ENCODE measurements at regions not wholly inside any gene's neighbourhood (a gene's known extent, or its start where the extent isn't known, plus 50 kb on each side); places are given as distances from the start of the nearest gene placed in this dataset.

DNA sequence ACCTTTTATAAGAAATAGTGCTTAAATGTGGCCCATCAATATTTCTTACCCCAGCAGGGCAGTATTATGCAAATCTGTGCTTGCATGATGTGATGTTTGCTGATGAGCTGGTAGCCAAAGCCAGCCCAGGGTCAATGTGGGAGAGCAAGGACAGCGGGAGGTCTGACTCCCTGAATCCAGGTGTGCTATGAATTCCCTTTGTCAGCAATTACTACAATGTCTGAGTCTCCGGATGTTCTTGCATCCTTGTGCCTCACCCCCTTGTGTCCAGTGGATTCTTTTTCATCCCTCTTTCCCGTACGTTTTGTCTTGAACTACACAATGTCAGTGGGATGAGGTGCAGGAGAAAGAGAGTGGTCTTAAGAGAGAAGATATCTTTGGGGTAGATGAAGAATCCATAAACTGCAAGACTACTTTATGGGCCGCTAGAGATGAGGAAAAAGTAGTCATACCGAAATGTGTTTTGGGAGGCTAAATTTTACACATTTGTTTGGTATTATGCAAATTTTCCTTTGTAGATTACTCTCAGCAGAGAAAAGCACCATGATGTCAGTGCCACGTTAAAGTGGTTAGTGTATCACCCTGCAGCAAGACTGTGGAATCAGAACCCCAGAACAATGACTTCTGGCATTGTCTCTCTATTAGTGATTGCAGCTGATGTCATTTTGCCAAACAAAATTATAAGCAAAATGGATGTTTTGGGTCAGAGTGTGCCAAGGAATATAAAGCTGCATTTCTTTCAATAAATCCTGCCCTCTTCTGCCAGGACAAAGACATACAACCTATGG, 53.5 kb upstream of the TSHZ3 start:
- Histone ChIP-seq H3K4me1 (ENCODE audit: control insufficient read depth, insufficient read depth, low read length) (no peaks in the 10 kb centered on the region), H3K27ac (ENCODE audit: low read depth, low read length) (no peak overlapping the region), H3K27me3 (ENCODE audit: control insufficient read depth, insufficient read depth, low read length) (no peaks in the 10 kb centered on the region), H3K4me3 (ENCODE audit: low read depth, low read length) (no peak overlapping the region), H3K36me3 (ENCODE audit: control insufficient read depth, insufficient read depth, low read length) (no peaks in the 10 kb centered on the region), H3K9me3 (ENCODE audit: control insufficient read depth, insufficient read depth, low read length) (no peaks in the 10 kb centered on the region)
- no peak for DNase-seq (ENCODE audit: low read depth in 4 of 6, low spot score in 6 of 6)
- 100% methylated on average over 2 of the region's 7 CpGs for WGBS (ENCODE audit: insufficient coverage)

DNA sequence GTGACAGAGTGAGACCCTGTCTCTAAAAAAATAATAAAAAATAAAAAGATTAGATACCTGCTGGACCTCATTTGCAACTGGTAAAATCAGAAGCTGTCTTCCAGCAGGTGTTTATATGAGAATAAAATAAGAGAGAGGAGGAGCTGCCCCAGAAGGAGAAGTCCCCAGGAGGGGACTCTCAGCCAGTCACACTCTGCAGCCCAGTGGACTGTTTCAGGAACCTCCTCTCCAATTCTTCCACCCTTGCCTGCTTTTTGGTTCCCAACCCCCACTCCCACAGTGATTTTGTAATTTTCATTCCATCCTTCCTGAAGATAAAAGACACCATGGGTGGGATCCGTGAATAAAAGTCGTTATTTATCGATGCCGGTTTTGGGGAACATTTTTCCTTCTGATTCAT, 56.9 kb upstream of the TSHZ3 start:
- no peak overlapping the region for H3K27ac ChIP-seq (ENCODE audit: low read depth, low read length)
- WGBS (ENCODE audit: insufficient coverage) = no CpG with 5 or more reads among the region's 4 CpGs
- H3K4me3 ChIP-seq (ENCODE audit: low read depth, low read length) = no peak overlapping the region
- no peaks in the 10 kb centered on the region for H3K27me3 ChIP-seq (ENCODE audit: control insufficient read depth, insufficient read depth, low read length)
- H3K9me3 ChIP-seq (ENCODE audit: control insufficient read depth, insufficient read depth, low read length) = no peaks in the 10 kb centered on the region
- H3K4me1 ChIP-seq (ENCODE audit: control insufficient read depth, insufficient read depth, low read length) = no peaks in the 10 kb centered on the region
- H3K36me3 ChIP-seq (ENCODE audit: control insufficient read depth, insufficient read depth, low read length) = no peaks in the 10 kb centered on the region
- DNase-seq (ENCODE audit: low read depth in 4 of 6, low spot score in 6 of 6) = no peak

DNA sequence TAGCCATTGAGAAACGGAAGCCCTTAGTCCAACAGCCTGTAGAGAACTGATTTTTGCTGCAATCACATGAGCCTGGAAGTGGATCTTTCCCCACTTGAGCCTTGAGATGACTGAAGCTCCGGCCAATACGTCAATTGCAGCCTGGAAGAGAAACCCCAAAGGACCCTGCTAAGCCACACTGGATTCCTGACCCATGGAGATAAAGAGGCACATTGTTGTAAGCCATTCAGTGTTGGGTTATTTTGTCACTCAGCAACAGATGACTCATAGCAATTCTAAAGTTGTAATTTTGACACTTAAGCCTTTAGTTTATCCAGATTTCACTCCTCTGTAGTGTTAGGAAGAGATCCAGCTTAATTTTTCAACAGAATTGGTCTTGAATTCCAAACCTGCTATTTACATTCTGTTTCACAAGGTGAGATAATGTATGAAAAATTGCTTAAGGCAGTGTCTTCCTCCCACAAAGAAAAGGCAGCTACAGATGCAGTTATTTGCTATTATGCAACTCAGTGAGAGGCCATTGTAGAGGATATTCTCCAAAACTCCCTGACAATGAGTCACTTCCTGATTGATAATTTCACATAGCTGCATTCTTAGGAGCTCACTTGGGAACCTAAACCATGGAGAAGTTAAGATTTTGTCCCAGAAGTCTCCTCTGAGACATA, 59.4 kb upstream of the TSHZ3 start:
- 88% methylated on average over 3 of the region's 3 CpGs for WGBS (ENCODE audit: insufficient coverage)
- no peaks in the 10 kb centered on the region for H3K4me1 ChIP-seq (ENCODE audit: control insufficient read depth, insufficient read depth, low read length)
- no peaks in the 10 kb centered on the region for H3K36me3 ChIP-seq (ENCODE audit: control insufficient read depth, insufficient read depth, low read length)
- DNase-seq (ENCODE audit: low read depth in 4 of 6, low spot score in 6 of 6) = no peak
- H3K9me3 ChIP-seq (ENCODE audit: control insufficient read depth, insufficient read depth, low read length) = no peaks in the 10 kb centered on the region
- H3K27me3 ChIP-seq (ENCODE audit: control insufficient read depth, insufficient read depth, low read length) = no peaks in the 10 kb centered on the region
- no peak overlapping the region for H3K27ac ChIP-seq (ENCODE audit: low read depth, low read length)
- H3K4me3 ChIP-seq (ENCODE audit: low read depth, low read length) = no peak overlapping the region

DNA sequence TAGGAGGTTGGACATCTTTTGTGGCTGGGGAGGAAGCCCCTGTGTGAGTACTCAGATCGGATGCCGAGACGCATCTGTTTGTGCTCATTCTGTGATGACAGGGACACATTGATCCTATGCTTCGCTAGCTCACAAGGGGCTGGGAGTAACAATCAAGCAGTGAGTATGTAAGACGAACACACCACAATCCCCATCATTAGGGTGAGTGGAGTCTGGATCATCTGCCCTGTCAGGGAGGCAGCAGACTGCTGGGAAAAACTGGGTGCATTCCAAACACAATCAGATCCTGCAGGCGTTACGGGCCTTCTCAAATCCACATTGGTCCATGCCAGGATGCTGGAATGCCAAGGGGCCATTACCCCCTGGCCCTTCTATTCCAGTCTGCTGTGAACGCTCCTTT, 64.1 kb upstream of the TSHZ3 start:
- Histone ChIP-seq H3K27ac (ENCODE audit: low read depth, low read length) (no peak overlapping the region), H3K36me3 (ENCODE audit: control insufficient read depth, insufficient read depth, low read length) (no peaks in the 10 kb centered on the region), H3K9me3 (ENCODE audit: control insufficient read depth, insufficient read depth, low read length) (no peaks in the 10 kb centered on the region), H3K27me3 (ENCODE audit: control insufficient read depth, insufficient read depth, low read length) (no peaks in the 10 kb centered on the region), H3K4me3 (ENCODE audit: low read depth, low read length) (no peak overlapping the region), H3K4me1 (ENCODE audit: control insufficient read depth, insufficient read depth, low read length) (peaks cover 5% of the 10 kb centered on the region)
- DNase-seq (ENCODE audit: low read depth in 4 of 6, low spot score in 6 of 6) = no peak
- WGBS (ENCODE audit: insufficient coverage) = 77% methylated on average over 6 of the region's 8 CpGs

DNA sequence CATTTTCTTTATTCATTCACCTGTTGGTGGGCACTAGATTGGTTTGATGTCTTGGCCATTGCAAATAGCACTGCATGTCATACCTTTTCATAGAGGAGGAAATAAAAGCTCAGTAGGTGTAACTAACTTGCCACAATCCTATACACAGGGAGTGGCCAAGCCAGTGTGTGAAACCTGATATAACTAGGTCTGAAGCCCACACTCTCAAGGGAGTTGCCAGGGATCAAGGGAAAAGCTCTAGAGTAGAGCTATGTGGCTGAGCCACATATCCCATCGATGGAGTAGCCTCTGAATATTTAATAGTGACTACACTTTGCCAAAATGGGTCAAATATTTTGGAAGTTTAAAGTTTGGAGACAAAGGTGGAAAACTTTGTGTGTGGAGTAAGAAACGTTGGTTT, 66.1 kb upstream of the TSHZ3 start:
- H3K4me1 ChIP-seq (ENCODE audit: control insufficient read depth, insufficient read depth, low read length) = peaks cover 9% of the 10 kb centered on the region
- no peak overlapping the region for H3K4me3 ChIP-seq (ENCODE audit: low read depth, low read length)
- H3K9me3 ChIP-seq (ENCODE audit: control insufficient read depth, insufficient read depth, low read length) = no peaks in the 10 kb centered on the region
- H3K27me3 ChIP-seq (ENCODE audit: control insufficient read depth, insufficient read depth, low read length) = no peaks in the 10 kb centered on the region
- WGBS (ENCODE audit: insufficient coverage) = 100% methylated on average over 1 of the region's 2 CpGs
- H3K27ac ChIP-seq (ENCODE audit: low read depth, low read length) = no peak overlapping the region
- no peak for DNase-seq (ENCODE audit: low read depth in 4 of 6, low spot score in 6 of 6)
- no peaks in the 10 kb centered on the region for H3K36me3 ChIP-seq (ENCODE audit: control insufficient read depth, insufficient read depth, low read length)

DNA sequence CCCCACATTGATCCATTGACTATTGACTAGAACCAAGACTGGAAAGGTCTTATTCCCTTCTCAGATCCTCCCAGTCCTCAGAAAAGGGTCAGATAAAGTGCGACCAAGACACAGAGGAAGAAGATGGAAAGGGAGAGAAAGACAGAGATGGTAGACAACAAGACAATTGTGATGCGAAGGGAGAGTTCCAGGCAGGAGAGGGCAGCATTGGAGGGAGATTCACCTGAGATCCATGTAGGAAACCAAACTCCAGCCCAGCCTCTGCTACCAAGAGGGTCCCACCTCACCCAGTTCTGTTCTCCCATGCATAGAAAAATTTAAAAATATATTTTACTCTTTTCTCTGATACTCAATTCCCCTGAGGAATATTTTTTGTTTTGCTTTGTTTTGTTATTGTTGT, 67.3 kb upstream of the TSHZ3 start:
- DNase-seq (ENCODE audit: low read depth in 4 of 6, low spot score in 6 of 6) = peak in 1 of 6 donors; percentile 37
- no CpG with 5 or more reads among the region's 2 CpGs for WGBS (ENCODE audit: insufficient coverage)

DNA sequence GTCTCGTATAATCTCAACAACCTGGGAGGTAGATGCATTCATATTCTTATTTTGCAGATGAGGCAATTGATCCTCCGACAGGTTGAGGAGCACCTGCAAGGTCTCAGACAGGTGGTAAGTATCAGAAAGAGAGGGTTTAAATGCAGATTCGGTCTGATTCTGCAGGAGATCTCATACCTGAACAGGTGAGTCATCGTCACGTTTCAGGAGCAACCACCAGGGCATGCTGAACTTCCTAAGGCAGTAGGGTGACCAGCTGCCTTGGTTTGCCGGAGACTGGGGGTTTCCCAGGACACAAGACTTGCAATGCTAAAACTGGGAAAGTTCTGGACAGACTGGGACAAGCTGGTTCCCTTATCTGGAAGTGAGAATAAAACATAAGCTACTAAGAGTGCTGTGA, 68.8 kb upstream of the TSHZ3 start:
- 64% methylated on average over 5 of the region's 6 CpGs for WGBS (ENCODE audit: insufficient coverage)
- no peaks in the 10 kb centered on the region for H3K9me3 ChIP-seq (ENCODE audit: control insufficient read depth, insufficient read depth, low read length)
- peaks cover 15% of the 10 kb centered on the region for H3K4me1 ChIP-seq (ENCODE audit: control insufficient read depth, insufficient read depth, low read length)
- no peak overlapping the region for H3K4me3 ChIP-seq (ENCODE audit: low read depth, low read length)
- H3K36me3 ChIP-seq (ENCODE audit: control insufficient read depth, insufficient read depth, low read length) = no peaks in the 10 kb centered on the region
- no peaks in the 10 kb centered on the region for H3K27me3 ChIP-seq (ENCODE audit: control insufficient read depth, insufficient read depth, low read length)
- no peak overlapping the region for H3K27ac ChIP-seq (ENCODE audit: low read depth, low read length)
- DNase-seq (ENCODE audit: low read depth in 4 of 6, low spot score in 6 of 6) = no peak

More for the DNA sequence above, 67.3 kb upstream of the TSHZ3 start:
- Histone ChIP-seq H3K4me3 (ENCODE audit: low read depth, low read length) (no peak overlapping the region), H3K27ac (ENCODE audit: low read depth, low read length) (no peak overlapping the region), H3K4me1 (ENCODE audit: control insufficient read depth, insufficient read depth, low read length) (peaks cover 9% of the 10 kb centered on the region), H3K27me3 (ENCODE audit: control insufficient read depth, insufficient read depth, low read length) (no peaks in the 10 kb centered on the region), H3K36me3 (ENCODE audit: control insufficient read depth, insufficient read depth, low read length) (no peaks in the 10 kb centered on the region), H3K9me3 (ENCODE audit: control insufficient read depth, insufficient read depth, low read length) (no peaks in the 10 kb centered on the region)

DNA sequence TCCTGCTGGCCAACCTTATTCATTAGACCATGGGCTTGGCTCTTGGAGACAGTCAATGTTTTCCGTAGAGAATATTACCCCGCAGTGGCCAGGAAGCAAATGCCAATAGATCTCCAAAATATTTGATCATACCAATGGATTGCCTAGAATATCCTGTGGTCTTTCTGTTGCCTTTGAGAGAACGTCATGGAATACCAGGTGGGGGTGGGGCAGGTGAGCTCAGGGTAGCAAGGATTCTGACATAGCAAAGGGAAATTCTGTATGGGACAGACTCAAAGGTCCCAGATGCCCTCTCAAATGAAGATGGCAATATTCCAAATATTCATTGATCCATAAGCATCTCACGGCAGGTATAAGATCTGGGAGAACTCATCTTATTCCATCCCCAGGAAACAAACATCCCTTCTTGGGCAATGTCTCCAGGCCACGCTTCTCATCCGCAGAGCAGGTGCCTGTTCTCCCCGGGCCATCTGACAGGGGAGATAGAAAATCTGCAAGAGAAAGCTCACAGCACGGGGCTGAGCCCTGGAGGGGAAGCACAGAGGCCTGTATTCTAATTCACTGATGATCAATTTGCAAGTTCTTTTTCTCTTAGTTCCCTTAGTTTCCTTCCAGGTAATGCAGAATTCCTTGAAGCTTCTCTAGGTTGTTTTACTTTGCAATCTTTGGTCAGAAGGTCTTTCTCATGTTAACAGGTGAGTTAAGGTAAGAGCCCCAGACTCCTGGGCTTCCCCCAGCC, 69.6 kb upstream of the TSHZ3 start:
- peaks cover 15% of the 10 kb centered on the region for H3K4me1 ChIP-seq (ENCODE audit: control insufficient read depth, insufficient read depth, low read length)
- no peaks in the 10 kb centered on the region for H3K36me3 ChIP-seq (ENCODE audit: control insufficient read depth, insufficient read depth, low read length)
- H3K9me3 ChIP-seq (ENCODE audit: control insufficient read depth, insufficient read depth, low read length) = no peaks in the 10 kb centered on the region
- H3K27ac ChIP-seq (ENCODE audit: low read depth, low read length) = no peak overlapping the region
- no peak for DNase-seq (ENCODE audit: low read depth in 4 of 6, low spot score in 6 of 6)
- H3K27me3 ChIP-seq (ENCODE audit: control insufficient read depth, insufficient read depth, low read length) = no peaks in the 10 kb centered on the region
- no peak overlapping the region for H3K4me3 ChIP-seq (ENCODE audit: low read depth, low read length)
- WGBS (ENCODE audit: insufficient coverage) = 74% methylated on average over 6 of the region's 8 CpGs

DNA sequence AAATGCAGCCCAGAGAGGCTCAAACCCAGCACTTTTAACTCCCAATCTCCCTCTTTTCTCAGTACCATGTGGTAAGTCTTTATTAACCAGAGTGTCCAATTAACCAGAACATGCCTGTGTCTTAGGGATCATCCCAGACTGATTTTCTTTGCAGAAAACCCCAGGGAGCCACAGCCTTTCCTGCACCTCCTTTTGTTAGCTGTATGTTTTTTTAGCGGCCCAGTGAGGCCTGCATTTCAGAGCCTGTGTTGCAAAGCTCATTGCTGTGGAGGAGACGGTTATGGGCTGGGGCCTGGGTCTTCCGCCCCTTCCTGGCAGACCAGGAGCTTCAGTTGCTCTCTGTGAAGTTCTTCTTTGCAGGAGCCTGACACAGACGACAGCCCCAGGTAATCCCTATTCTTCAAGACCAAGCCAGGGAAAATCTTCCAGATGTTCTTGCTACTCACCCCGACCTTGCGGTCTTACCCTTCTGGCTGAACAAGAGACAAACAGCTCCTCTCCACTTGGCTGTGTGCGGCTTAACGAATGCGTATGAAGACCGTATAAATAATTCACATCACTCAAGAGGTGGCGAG, 70.7 kb upstream of the TSHZ3 start:
- 61% methylated on average over 6 of the region's 11 CpGs for WGBS (ENCODE audit: insufficient coverage)
- H3K9me3 ChIP-seq (ENCODE audit: control insufficient read depth, insufficient read depth, low read length) = no peaks in the 10 kb centered on the region
- peaks cover 18% of the 10 kb centered on the region for H3K4me1 ChIP-seq (ENCODE audit: control insufficient read depth, insufficient read depth, low read length)
- no peaks in the 10 kb centered on the region for H3K27me3 ChIP-seq (ENCODE audit: control insufficient read depth, insufficient read depth, low read length)
- H3K27ac ChIP-seq (ENCODE audit: low read depth, low read length) = no peak overlapping the region
- H3K36me3 ChIP-seq (ENCODE audit: control insufficient read depth, insufficient read depth, low read length) = no peaks in the 10 kb centered on the region
- no peak overlapping the region for H3K4me3 ChIP-seq (ENCODE audit: low read depth, low read length)
- DNase-seq (ENCODE audit: low read depth in 4 of 6, low spot score in 6 of 6) = no peak

Data from spinal cord (tissue), 9 donors.